H1 (cell line): ENCODE measurements at regions not wholly inside any gene's neighbourhood (a gene's known extent, or its start where the extent isn't known, plus 50 kb on each side); places are given as distances from the start of the nearest gene placed in this dataset.

Source experiments
- CTCF ChIA-PET: fragments of 300-600 bp; sonication (Branson Sonifier 250); formaldehyde crosslinking; loops from one replicate; lab custom pipeline; 2021; ENCODE audit not compliant: partially characterized antibody; lab: Charles Lee
- POLR2A ChIA-PET: fragments of 300-600 bp; sonication (Branson Sonifier 250); formaldehyde crosslinking; loops from one replicate; lab custom pipeline; 2021; ENCODE audit warnings: inconsistent platforms; ENCODE audit not compliant: partially characterized antibody; lab: Charles Lee
- DNase-seq, 2 experiments: peaks; one replicate each; pipeline versions ENCODE4 v3.0.0 to v3.0.0-alpha.2; 2010 to 2022; ENCODE audit warnings: low spot score in 2 of 2, low read depth in 1 of 2, mixed read lengths in 1 of 2
- FAIRE-seq: peaks from 2 replicates; lab custom pipeline; 2011; peaks lifted over from hg19 to GRCh38; lab: Jason Lieb, UNC
- H2AFZ ChIP-seq: 2 replicates; pipeline ENCODE4 v1.8.1; 2012; ENCODE audit warnings: low read length, inconsistent platforms
- H2AK5ac ChIP-seq: 2 replicates; pipeline ENCODE4 v1.6.1; 2013; ENCODE audit warnings: low read depth, low read length
- H2BK120ac ChIP-seq: replicated peaks from 2 replicates; pipeline ENCODE3; 2013; ENCODE audit warnings: low read depth, low read length, inconsistent platforms
- H2BK12ac ChIP-seq: 2 replicates; pipeline ENCODE4 v1.6.1; 2013; ENCODE audit warnings: low read depth, low read length
- H2BK15ac ChIP-seq: 2 replicates; pipeline ENCODE4 v1.6.1; 2013; ENCODE audit warnings: low read length
- H2BK20ac ChIP-seq: 2 replicates; pipeline ENCODE4 v1.6.1; 2013; ENCODE audit warnings: low read length
- H2BK5ac ChIP-seq: 2 replicates; pipeline ENCODE4 v1.6.1; 2013; ENCODE audit warnings: low read depth, low read length
- H3K14ac ChIP-seq: 2 replicates; pipeline ENCODE4 v1.6.1; 2013; ENCODE audit warnings: inconsistent platforms; ENCODE audit not compliant: insufficient read length
- H3K18ac ChIP-seq: 2 replicates; pipeline ENCODE4 v1.6.1; 2013; ENCODE audit warnings: low read length; ENCODE audit errors: extremely low read depth
- H3K23ac ChIP-seq: 2 replicates; pipeline ENCODE4 v1.6.1; 2013; ENCODE audit warnings: inconsistent platforms; ENCODE audit not compliant: insufficient read length
- H3K23me2 ChIP-seq: 2 replicates; pipeline ENCODE4 v1.6.1; 2013; ENCODE audit warnings: low read depth, low read length
- H3K27ac ChIP-seq: 2 replicates; pipeline ENCODE4 v1.6.1; 2011; ENCODE audit warnings: low read depth, low read length, inconsistent platforms
- H3K27me3 ChIP-seq, 4 experiments: replicated peaks in 1 of 4; 1 replicate in 1 of 4; 2 replicates in 3 of 4; pipeline versions ENCODE4 v1.6.1 to v1.8.1; 2011 to 2013; ENCODE audit warnings: low read length in 3 of 4, mild to moderate bottlenecking in 3 of 4, inconsistent platforms in 2 of 4, mixed read lengths in 2 of 4, moderate library complexity in 1 of 4; ENCODE audit not compliant: control insufficient read depth in 3 of 4, insufficient read depth in 3 of 4; ENCODE audit errors: extremely low read depth in 1 of 4
- H3K36me3 ChIP-seq, 4 experiments: 2 replicates each; pipeline versions ENCODE4 v1.6.1 to v1.8.1; 2011 to 2013; ENCODE audit warnings: mild to moderate bottlenecking in 4 of 4, low read length in 3 of 4, moderate library complexity in 2 of 4, control low read depth in 1 of 4, inconsistent platforms in 1 of 4; ENCODE audit not compliant: insufficient read depth in 4 of 4, control insufficient read depth in 2 of 4
- H3K4ac ChIP-seq: replicated peaks from 2 replicates; pipeline ENCODE3; 2013; ENCODE audit warnings: low read length, low read depth, mixed read lengths, inconsistent platforms; ENCODE audit not compliant: insufficient read length
- H3K4me1 ChIP-seq, 4 experiments: replicated peaks in 1 of 4; 1 replicate in 1 of 4; 2 replicates in 3 of 4; pipeline versions ENCODE4 v1.6.1 to v1.8.1; 2011 to 2013; ENCODE audit warnings: low read length in 3 of 4, inconsistent platforms in 2 of 4, mixed read lengths in 1 of 4; ENCODE audit not compliant: insufficient read depth in 4 of 4, control insufficient read depth in 3 of 4
- H3K4me2 ChIP-seq, 2 experiments: 2 replicates each; pipeline versions ENCODE4 v1.6.1 to v1.8.1; 2011 to 2013; ENCODE audit warnings: low read depth in 2 of 2, low read length in 2 of 2, control low read depth in 1 of 2, inconsistent platforms in 1 of 2, mild to moderate bottlenecking in 1 of 2; ENCODE audit not compliant: insufficient read depth in 1 of 2
- H3K4me3 ChIP-seq, 4 experiments: fragments of 200-600, 300-600 bp in 1 of 4; sonication (generic), shearing (Covaris generic), sonication (Bioruptor Twin) in 1 of 4; 2 replicates each; pipeline versions ENCODE4 v1.5.1 to v1.8.1; 2011 to 2016; ENCODE audit warnings: low read length in 4 of 4, low read depth in 3 of 4, control low read depth in 2 of 4, inconsistent platforms in 2 of 4, mild to moderate bottlenecking in 2 of 4, mixed read lengths in 1 of 4, moderate library complexity in 1 of 4; ENCODE audit not compliant: insufficient read depth in 2 of 4; ENCODE audit errors: extremely low read depth in 1 of 4
- H3K56ac ChIP-seq: replicated peaks from 2 replicates; pipeline ENCODE3; 2013; ENCODE audit warnings: low read depth, mild to moderate bottlenecking, mixed read lengths, low read length, inconsistent platforms; ENCODE audit not compliant: insufficient read length
- H3K79me1 ChIP-seq: 2 replicates; pipeline ENCODE4 v1.6.1; 2013; ENCODE audit warnings: low read depth, low read length, control low read depth
- H3K79me2 ChIP-seq, 2 experiments: 2 replicates each; pipeline versions ENCODE4 v1.6.1 to v1.8.1; 2012 to 2013; ENCODE audit warnings: low read length in 2 of 2, mild to moderate bottlenecking in 2 of 2, inconsistent platforms in 1 of 2; ENCODE audit not compliant: insufficient read depth in 2 of 2, control insufficient read depth in 1 of 2
- H3K9ac ChIP-seq, 4 experiments: replicated peaks in 1 of 4; 1 replicate in 1 of 4; 2 replicates in 3 of 4; pipeline versions ENCODE4 v1.6.1 to v1.8.1; 2011 to 2013; ENCODE audit warnings: low read depth in 3 of 4, low read length in 3 of 4, control low read depth in 2 of 4, mild to moderate bottlenecking in 2 of 4, moderate library complexity in 2 of 4, inconsistent platforms in 1 of 4; ENCODE audit errors: extremely low read depth in 1 of 4
- H3K9me3 ChIP-seq, 2 experiments: 2 replicates each; pipeline versions ENCODE4 v1.6.1 to v1.8.1; 2012 to 2013; ENCODE audit warnings: mild to moderate bottlenecking in 2 of 2, moderate library complexity in 2 of 2, control low read depth in 1 of 2, inconsistent platforms in 1 of 2, low read depth in 1 of 2, low read length in 1 of 2, mixed read lengths in 1 of 2; ENCODE audit not compliant: insufficient read depth in 2 of 2
- H4K20me1 ChIP-seq, 2 experiments: replicated peaks in 1 of 2; 2 replicates each; pipeline versions ENCODE3 to v1.8.1; 2011 to 2013; ENCODE audit warnings: inconsistent platforms in 2 of 2, low read length in 2 of 2, mild to moderate bottlenecking in 1 of 2; ENCODE audit not compliant: insufficient read depth in 2 of 2, control insufficient read depth in 1 of 2
- H4K5ac ChIP-seq: 2 replicates; pipeline ENCODE4 v1.6.1; 2013; ENCODE audit warnings: low read length, low read depth, mixed read lengths, inconsistent platforms; ENCODE audit not compliant: insufficient read length
- H4K8ac ChIP-seq: 2 replicates; pipeline ENCODE4 v1.8.0; 2013; ENCODE audit warnings: mild to moderate bottlenecking, moderate library complexity, low read length, inconsistent platforms; ENCODE audit not compliant: insufficient read depth; ENCODE audit errors: extremely low read depth
- H4K91ac ChIP-seq: replicated peaks from 2 replicates; pipeline ENCODE3; 2013; ENCODE audit warnings: low read length, mixed read lengths, inconsistent platforms; ENCODE audit not compliant: insufficient read length
- CHD2 ChIP-seq: IDR thresholded peaks from 2 replicates; pipeline ENCODE4 v1.6.1; 2012; ENCODE audit warnings: low read length, improper control_type of control experiment
- CREB1 ChIP-seq: IDR thresholded peaks from 2 replicates; pipeline ENCODE4 v1.6.1; 2012; ENCODE audit warnings: inconsistent platforms
- RAD21 ChIP-seq, 2 experiments: IDR thresholded peaks in 1 of 2; conservative IDR thresholded peaks in 1 of 2; 2 replicates each; pipeline ENCODE4 v1.6.1; 2011; ENCODE audit warnings: low read depth in 2 of 2, low read length in 2 of 2, improper control_type of control experiment in 1 of 2, inconsistent platforms in 1 of 2, mild to moderate bottlenecking in 1 of 2, moderate library complexity in 1 of 2
- WGBS, 2 experiments: shearing (Covaris generic) in 1 of 2; methylation state at CpG; one replicate each; pipeline versions ENCODE4 v1.1.6 to v1.1.7; 2013 to 2015; ENCODE audit warnings: low lambda C conversion rate in 2 of 2, mixed read lengths in 2 of 2, inconsistent platforms in 1 of 2, low coverage in 1 of 2, missing lambda C conversion rate in 1 of 2; ENCODE audit not compliant: insufficient replicate concordance in 2 of 2, insufficient coverage in 1 of 2, insufficient read length in 1 of 2; ENCODE audit errors: extremely low coverage in 1 of 2, missing lambda C conversion rate in 1 of 2; 5-methylcytosine and 5-hydroxymethylcytosine counted together

DNA sequence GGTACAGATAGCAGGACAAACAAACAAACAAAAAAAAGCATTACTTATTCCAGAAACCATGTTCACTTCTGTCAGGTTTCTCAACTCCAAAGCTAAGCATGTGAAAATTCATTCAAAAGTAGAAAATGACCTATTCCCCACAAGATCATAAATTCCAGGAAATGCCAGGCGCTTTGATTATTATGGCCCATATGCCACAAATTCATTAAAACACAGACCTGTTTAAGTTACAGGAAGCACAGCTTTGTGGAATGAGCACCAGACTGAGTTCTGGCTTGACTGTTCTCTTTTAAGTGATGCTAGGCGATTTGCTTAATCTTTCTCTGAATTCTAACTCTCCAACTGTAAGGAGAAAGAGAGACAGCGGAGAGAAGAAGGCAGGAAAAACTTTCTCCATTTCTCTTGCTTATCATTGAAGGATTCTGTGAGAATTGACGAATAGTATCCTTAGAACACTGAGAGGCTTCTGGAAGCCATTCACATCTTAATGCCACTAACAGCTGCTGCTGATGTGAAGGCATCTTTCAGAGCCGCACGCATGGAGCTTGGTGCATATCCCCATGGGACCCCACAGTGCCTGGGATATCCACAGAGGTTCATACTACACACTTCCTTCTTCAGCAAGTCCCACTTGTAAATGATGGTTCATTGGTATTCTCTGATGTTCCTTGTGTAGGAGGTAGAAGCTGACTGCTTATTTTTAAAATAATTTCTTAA is 138.0 kb downstream of the ZNF674 start:
- Histone ChIP-seq H3K9me3 (no peaks in the 10 kb centered on the region), H2AFZ (no peak overlapping the region), H3K4me1 (no peaks in the 10 kb centered on the region), H4K91ac (no peak overlapping the region), H3K4me2 (no peak overlapping the region), H2BK20ac (no peak overlapping the region), H4K5ac (no peak overlapping the region), H2AK5ac (no peak overlapping the region), H2BK5ac (no peak overlapping the region), H4K8ac (no peak overlapping the region), H3K14ac (no peak overlapping the region), H3K27me3 (no peaks in the 10 kb centered on the region), H3K23ac (no peak overlapping the region), H3K4ac (no peak overlapping the region), H3K56ac (no peak overlapping the region), H3K36me3 (no peaks in the 10 kb centered on the region), H3K9ac (no peak overlapping the region), H3K4me3 (no peak overlapping the region), H2BK120ac (no peak overlapping the region), H3K23me2 (no peaks in the 10 kb centered on the region), H3K79me2 (no peaks in the 10 kb centered on the region), H2BK12ac (no peak overlapping the region), H3K79me1 (no peaks in the 10 kb centered on the region), H2BK15ac (no peak overlapping the region), H3K27ac (no peak overlapping the region), H4K20me1 (no peaks in the 10 kb centered on the region), H3K18ac (no peak overlapping the region)
- FAIRE-seq (no peak), DNase-seq (no peak)
- WGBS, 2 experiments, result 95% methylated on average over 6 of the region's 6 CpGs; no CpG with 5 or more reads in 1 of the 2 experiments
- no peak for TF ChIP-seq CHD2
- no peak for TF ChIP-seq RAD21 (IDR thresholded peaks at IDR 0.05 in 1 of 2, conservative IDR thresholded peaks at IDR 0.05 in 1 of 2; ENCODE audit: low read depth in 2 of 2, low read length in 2 of 2)
- no peak for TF ChIP-seq CREB1
- POLR2A ChIA-PET, result no interaction called here
- CTCF ChIA-PET, result interaction anchor here (0.5 to 1.9 kb wide), 7 partner anchors 9 to 894 kb away, joined by 3 to 9 read pairs (median 4); no protein-coding TSS in a partner anchor
